ENCODE measurements at regions not wholly inside any gene's neighbourhood (a gene's known extent, or its start where the extent isn't known, plus 50 kb on each side); places are given as distances from the start of the nearest gene placed in this dataset.

DNA sequence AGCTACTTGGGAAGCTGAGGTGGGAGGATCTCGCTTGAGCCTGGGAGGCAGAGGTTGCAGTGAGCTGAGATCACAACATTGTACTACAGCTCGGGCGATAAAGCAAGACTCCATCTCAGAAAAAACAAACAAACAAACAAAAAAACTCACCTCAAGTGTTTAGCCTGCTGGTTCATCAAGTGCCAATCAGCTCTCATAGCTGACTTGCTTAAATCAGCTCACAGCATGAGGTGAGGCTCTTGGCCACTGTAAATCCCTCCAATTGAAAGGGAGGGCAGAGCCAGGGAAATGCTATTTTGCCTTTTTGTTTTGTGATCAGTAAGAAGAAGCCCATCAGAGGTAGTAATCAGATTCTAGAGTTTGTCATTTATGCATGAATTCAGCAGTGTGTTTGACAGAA lies 112.3 kb downstream of the RAB11FIP2 start:
- TF ChIP-seq RCOR1 (IDR thresholded peaks at IDR 0.05; ENCODE audit: low read depth, low read length), result no peak
- TF ChIP-seq, protein P1, sequence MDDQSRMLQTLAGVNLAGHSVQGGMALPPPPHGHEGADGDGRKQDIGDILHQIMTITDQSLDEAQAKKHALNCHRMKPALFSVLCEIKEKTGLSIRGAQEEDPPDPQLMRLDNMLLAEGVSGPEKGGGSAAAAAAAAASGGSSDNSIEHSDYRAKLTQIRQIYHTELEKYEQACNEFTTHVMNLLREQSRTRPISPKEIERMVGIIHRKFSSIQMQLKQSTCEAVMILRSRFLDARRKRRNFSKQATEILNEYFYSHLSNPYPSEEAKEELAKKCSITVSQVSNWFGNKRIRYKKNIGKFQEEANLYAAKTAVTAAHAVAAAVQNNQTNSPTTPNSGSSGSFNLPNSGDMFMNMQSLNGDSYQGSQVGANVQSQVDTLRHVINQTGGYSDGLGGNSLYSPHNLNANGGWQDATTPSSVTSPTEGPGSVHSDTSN (IDR thresholded peaks at IDR 0.05), result no peak
- no peak for TF ChIP-seq HDAC2 (IDR thresholded peaks at IDR 0.05)
- TF ChIP-seq RNF2 (IDR thresholded peaks at IDR 0.05; ENCODE audit: borderline replicate concordance, low read depth), result no peak
- no peak for TF ChIP-seq PHF8 (IDR thresholded peaks at IDR 0.05; ENCODE audit: borderline replicate concordance, low read depth)
- no peak for TF ChIP-seq SMC3 (IDR thresholded peaks at IDR 0.05)
- no peak for TF ChIP-seq NPAS2 (CRISPR knock-in tag; IDR thresholded peaks at IDR 0.05; ENCODE audit: borderline replicate concordance)
- no peak for TF ChIP-seq ZSCAN20 (CRISPR knock-in tag; IDR thresholded peaks at IDR 0.05)
- no peak for TF ChIP-seq BHLHE40 (IDR thresholded peaks at IDR 0.05; ENCODE audit: low read depth, low read length)
- TF ChIP-seq KDM1A (IDR thresholded peaks at IDR 0.05; ENCODE audit: low read depth), result no peak
- no peak for TF ChIP-seq NFE2L2 (conservative IDR thresholded peaks at IDR 0.05; ENCODE audit: low read length)
- TF ChIP-seq HOXB13 (CRISPR knock-in tag; IDR thresholded peaks at IDR 0.05; ENCODE audit: low read depth), result no peak
- no peak for TF ChIP-seq SREBF2 (IDR thresholded peaks at IDR 0.05)
- no peak for TF ChIP-seq EP300 (IDR thresholded peaks at IDR 0.05)
- FAIRE-seq (no peak), ATAC-seq (no peak), DNase-seq (ENCODE audit: low read depth in 1 of 2, low spot score in 1 of 2) (no peak)
- Histone ChIP-seq H3K4me1 (no peaks in the 10 kb centered on the region), H3K9me3 (no peaks in the 10 kb centered on the region), H3K4me3 (no peak overlapping the region), H3K27ac (no peak overlapping the region), H3K4me2 (no peak overlapping the region)
- 57% methylated on average over 3 of the region's 3 CpGs for WGBS (ENCODE audit: missing lambda C conversion rate)
- ChIA-PET CTCF (interaction anchor here (1.2 to 1.5 kb wide), 2 partner anchors 12 to 226 kb away, joined by 3 read pairs; no protein-coding TSS in a partner anchor), POLR2A (no interaction called here)

DNA sequence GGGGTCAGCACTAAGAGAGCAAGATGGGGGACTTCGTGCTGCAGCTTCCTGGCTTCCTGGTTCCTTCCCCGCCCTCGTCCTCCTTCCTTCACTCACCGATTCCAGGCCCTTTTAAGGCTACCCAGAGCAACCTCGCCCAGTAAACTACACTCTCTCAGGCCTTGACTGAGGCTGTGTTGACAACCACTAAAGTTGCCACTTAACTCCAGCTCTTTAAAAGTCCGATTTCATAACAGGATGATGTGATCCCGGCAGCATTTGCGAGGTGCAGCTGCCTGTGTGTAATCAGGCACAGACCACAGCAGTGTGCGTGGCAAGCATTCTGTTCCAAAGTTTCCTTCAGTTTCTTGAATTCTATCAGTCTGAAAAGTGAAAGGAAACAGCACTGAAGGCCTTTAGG lies 110.6 kb downstream of the RAB11FIP2 start:
- ATAC-seq (no peak), FAIRE-seq (no peak), DNase-seq (ENCODE audit: low read depth in 1 of 2, low spot score in 1 of 2) (no peak)
- Histone ChIP-seq H3K4me2 (no peak overlapping the region), H3K27ac (no peak overlapping the region), H3K9me3 (no peaks in the 10 kb centered on the region), H3K4me1 (no peaks in the 10 kb centered on the region), H3K4me3 (no peak overlapping the region)
- no peak for TF ChIP-seq ZFP36 (IDR thresholded peaks at IDR 0.05; ENCODE audit: borderline replicate concordance, partially characterized antibody)
- TF ChIP-seq JUN (IDR thresholded peaks at IDR 0.05), result no peak
- no peak for TF ChIP-seq ZC3H11A (IDR thresholded peaks at IDR 0.05)
- no peak for TF ChIP-seq MAX (IDR thresholded peaks at IDR 0.05)
- TF ChIP-seq MYC (IDR thresholded peaks at IDR 0.05; ENCODE audit: borderline replicate concordance, low read length), result no peak
- TF ChIP-seq TP53 (CRISPR knock-in tag; IDR thresholded peaks at IDR 0.05), result no peak
- no peak for TF ChIP-seq HOXB13 (CRISPR knock-in tag; IDR thresholded peaks at IDR 0.05; ENCODE audit: low read depth)
- TF ChIP-seq ZNF302 (CRISPR knock-in tag; IDR thresholded peaks at IDR 0.05), result no peak
- no peak for TF ChIP-seq PHF8 (IDR thresholded peaks at IDR 0.05; ENCODE audit: borderline replicate concordance, low read depth)
- TF ChIP-seq EHMT2 (IDR thresholded peaks at IDR 0.05; ENCODE audit: low read depth), result no peak
- CTCF ChIA-PET, result interaction anchor here (1.1 kb wide), 1 partner anchor 13 kb away, joined by 6 read pairs; no protein-coding TSS in a partner anchor
- POLR2A ChIA-PET, result no interaction called here
- WGBS (ENCODE audit: missing lambda C conversion rate), result 29% methylated on average over 9 of the region's 9 CpGs

DNA sequence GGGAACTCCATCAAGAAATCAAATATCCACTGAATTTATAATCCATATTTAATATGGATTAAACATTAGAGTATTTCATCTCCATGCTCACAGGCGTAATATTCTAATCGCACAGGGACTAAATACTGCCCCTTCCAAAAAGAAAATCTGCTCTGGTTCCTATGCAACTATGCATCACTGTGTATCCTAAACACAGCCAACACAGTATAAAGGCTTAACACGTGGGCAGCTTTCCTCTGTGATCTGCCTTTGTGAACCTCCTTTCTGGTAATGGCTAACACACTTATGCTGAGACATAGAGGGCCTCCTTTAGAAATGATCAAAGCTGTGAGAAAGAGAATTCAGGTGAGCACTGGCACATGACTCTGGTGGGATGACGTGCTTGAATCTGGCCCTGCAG lies 110.2 kb downstream of the RAB11FIP2 start:
- ChIA-PET POLR2A (no interaction called here), CTCF (interaction anchor here (1.1 kb wide), 1 partner anchor 14 kb away, joined by 6 read pairs; no protein-coding TSS in a partner anchor)
- ATAC-seq (no peak), FAIRE-seq (no peak), DNase-seq (ENCODE audit: low read depth in 1 of 2, low spot score in 1 of 2) (no peak)
- H3K9me3 ChIP-seq, result no peaks in the 10 kb centered on the region
- no peak overlapping the region for H3K4me3 ChIP-seq
- no peak for TF ChIP-seq NR3C1 (IDR thresholded peaks at IDR 0.05)
- TF ChIP-seq EP300 (IDR thresholded peaks at IDR 0.05), result no peak
- no peak for TF ChIP-seq TP53 (CRISPR knock-in tag; IDR thresholded peaks at IDR 0.05)
- TF ChIP-seq KDM5A (IDR thresholded peaks at IDR 0.05), result no peak
- TF ChIP-seq HDAC2 (IDR thresholded peaks at IDR 0.05), result no peak
- TF ChIP-seq, protein P2, sequence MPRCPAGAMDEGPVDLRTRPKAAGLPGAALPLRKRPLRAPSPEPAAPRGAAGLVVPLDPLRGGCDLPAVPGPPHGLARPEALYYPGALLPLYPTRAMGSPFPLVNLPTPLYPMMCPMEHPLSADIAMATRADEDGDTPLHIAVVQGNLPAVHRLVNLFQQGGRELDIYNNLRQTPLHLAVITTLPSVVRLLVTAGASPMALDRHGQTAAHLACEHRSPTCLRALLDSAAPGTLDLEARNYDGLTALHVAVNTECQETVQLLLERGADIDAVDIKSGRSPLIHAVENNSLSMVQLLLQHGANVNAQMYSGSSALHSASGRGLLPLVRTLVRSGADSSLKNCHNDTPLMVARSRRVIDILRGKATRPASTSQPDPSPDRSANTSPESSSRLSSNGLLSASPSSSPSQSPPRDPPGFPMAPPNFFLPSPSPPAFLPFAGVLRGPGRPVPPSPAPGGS (IDR thresholded peaks at IDR 0.05), result no peak
- no peak for TF ChIP-seq ESRRA (IDR thresholded peaks at IDR 0.05; ENCODE audit: borderline replicate concordance, low read length)
- no peak for TF ChIP-seq NPAS2 (CRISPR knock-in tag; IDR thresholded peaks at IDR 0.05; ENCODE audit: borderline replicate concordance)
- TF ChIP-seq ZC3H11A (IDR thresholded peaks at IDR 0.05), result no peak
- no peak for TF ChIP-seq NFE2L2 (conservative IDR thresholded peaks at IDR 0.05; ENCODE audit: low read length)
- H3K4me1 ChIP-seq, result no peaks in the 10 kb centered on the region
- H3K27ac ChIP-seq, result no peak overlapping the region
- 63% methylated on average over 4 of the region's 4 CpGs for WGBS (ENCODE audit: missing lambda C conversion rate)
- no peak overlapping the region for H3K4me2 ChIP-seq

Data from A549 (cell line).